CD14-positive monocyte (primary cell): ENCODE measurements at regions not wholly inside any gene's neighbourhood (a gene's known extent, or its start where the extent isn't known, plus 50 kb on each side); places are given as distances from the start of the nearest gene placed in this dataset.

Source experiments
- DNase-seq, 3 donors: peaks; one replicate each; pipeline ENCODE4 v3.0.0-alpha.2; 2011 to 2022
- H2AFZ ChIP-seq: 2 replicates; pipeline ENCODE4 v1.6.0; 2012; ENCODE audit warnings: mild to moderate bottlenecking, low read depth, low read length, inconsistent platforms; ENCODE audit not compliant: insufficient read depth, poor library complexity, severe bottlenecking
- H3K27ac ChIP-seq, 2 donors: 1 replicate in 1 of 2; 2 replicates in 1 of 2; pipeline ENCODE4 v1.5.1; 2012 to 2013; ENCODE audit warnings: low read length in 2 of 2, control low read depth in 1 of 2, inconsistent platforms in 1 of 2, low read depth in 1 of 2, mild to moderate bottlenecking in 1 of 2
- H3K27me3 ChIP-seq, 2 donors: one replicate each; pipeline versions ENCODE4 v1.6.0 to v1.6.1; 2011 to 2013; ENCODE audit warnings: low read length in 2 of 2; ENCODE audit not compliant: control insufficient read depth in 2 of 2, insufficient read depth in 2 of 2
- H3K36me3 ChIP-seq, 2 donors: replicated peaks in 1 of 2; 1 replicate in 1 of 2; 2 replicates in 1 of 2; pipeline versions ENCODE4 v1.5.1 to v1.6.1; 2012 to 2013; ENCODE audit warnings: low read length in 2 of 2, control low read depth in 1 of 2, inconsistent platforms in 1 of 2, mild to moderate bottlenecking in 1 of 2; ENCODE audit not compliant: insufficient read depth in 2 of 2, control insufficient read depth in 1 of 2
- H3K4me1 ChIP-seq, 2 donors: 1 replicate in 1 of 2; 2 replicates in 1 of 2; pipeline versions ENCODE4 v1.5.1 to v1.6.1; 2012 to 2013; ENCODE audit warnings: low read length in 2 of 2, control low read depth in 1 of 2, inconsistent platforms in 1 of 2, mild to moderate bottlenecking in 1 of 2, moderate library complexity in 1 of 2; ENCODE audit not compliant: insufficient read depth in 2 of 2, control insufficient read depth in 1 of 2
- H3K4me2 ChIP-seq: replicated peaks from 2 replicates; pipeline ENCODE3; 2012; ENCODE audit warnings: low read length, moderate library complexity, mild to moderate bottlenecking; ENCODE audit not compliant: poor library complexity, severe bottlenecking; ENCODE audit errors: extremely low read depth
- H3K4me3 ChIP-seq, 3 experiments: fragments of 200-600 bp in 1 of 3; sonication (generic) in 1 of 3; replicated peaks in 1 of 3; 1 replicate in 2 of 3; 2 replicates in 1 of 3; pipeline ENCODE4 v1.5.1; 2011 to 2013; ENCODE audit warnings: low read length in 3 of 3, mild to moderate bottlenecking in 3 of 3, control low read depth in 2 of 3, low read depth in 2 of 3, inconsistent platforms in 1 of 3, moderate library complexity in 1 of 3
- H3K79me2 ChIP-seq: 2 replicates; pipeline ENCODE4 v1.6.0; 2012; ENCODE audit warnings: mild to moderate bottlenecking, control low read depth, inconsistent platforms, low read length, moderate library complexity; ENCODE audit not compliant: insufficient read depth
- H3K9ac ChIP-seq: 2 replicates; pipeline ENCODE4 v1.6.0; 2017; ENCODE audit warnings: low read length, mild to moderate bottlenecking; ENCODE audit not compliant: insufficient read depth, poor library complexity, severe bottlenecking
- H3K9me3 ChIP-seq, 2 donors: replicated peaks in 1 of 2; 1 replicate in 1 of 2; 2 replicates in 1 of 2; pipeline versions ENCODE4 v1.5.1 to v1.6.1; 2012 to 2013; ENCODE audit warnings: low read length in 2 of 2, control low read depth in 1 of 2; ENCODE audit not compliant: control insufficient read depth in 1 of 2, insufficient read depth in 1 of 2
- H4K20me1 ChIP-seq: 2 replicates; pipeline ENCODE4 v1.6.0; 2012; ENCODE audit warnings: mild to moderate bottlenecking, low read length, control low read depth, moderate library complexity; ENCODE audit not compliant: insufficient read depth
- H3K27ac Mint-ChIP-seq, 7 donors: one replicate each; pipeline ENCODE4 v1.8.0; 2020; ENCODE audit warnings: mild to moderate bottlenecking in 7 of 7, mixed read lengths in 7 of 7, moderate library complexity in 6 of 7, inconsistent platforms in 2 of 7
- H3K27me3 Mint-ChIP-seq, 3 donors: one replicate each; pipeline ENCODE4 v1.8.0; 2021 to 2022; ENCODE audit warnings: low read depth in 3 of 3, mild to moderate bottlenecking in 3 of 3, mixed read lengths in 3 of 3, moderate library complexity in 3 of 3, inconsistent platforms in 1 of 3
- H3K36me3 Mint-ChIP-seq, 2 donors: one replicate each; pipeline ENCODE4 v1.8.0; 2020; ENCODE audit warnings: mixed read lengths in 2 of 2, inconsistent platforms in 1 of 2, mild to moderate bottlenecking in 1 of 2
- H3K4me1 Mint-ChIP-seq: one replicate; pipeline ENCODE4 v1.8.0; 2020; ENCODE audit warnings: mild to moderate bottlenecking, mixed read lengths
- H3K4me3 Mint-ChIP-seq, 2 donors: one replicate each; pipeline ENCODE4 v1.8.0; 2020; ENCODE audit warnings: mild to moderate bottlenecking in 2 of 2, mixed read lengths in 2 of 2, moderate library complexity in 1 of 2
- H3K9me3 Mint-ChIP-seq, 7 donors: one replicate each; pipeline ENCODE4 v1.8.0; 2020 to 2022; ENCODE audit warnings: mixed read lengths in 7 of 7, mild to moderate bottlenecking in 6 of 7, moderate library complexity in 6 of 7, inconsistent platforms in 2 of 7
- WGBS: methylation state at CpG from one replicate; pipeline ENCODE4 v1.1.5; 2013; ENCODE audit warnings: missing lambda C conversion rate; ENCODE audit not compliant: insufficient coverage; 5-methylcytosine and 5-hydroxymethylcytosine counted together
- intact Hi-C, 2 donors: fragments of 100-400 bp; cut with micrococcal nuclease; formaldehyde crosslinking; loops; one replicate each; pipeline versions ENCODE4 v1.15.0 to v1.15.1; 2023
- TF ChIP-seq, protein P1 (sequence below): fragments of 200-600 bp; IDR thresholded peaks from one replicate; pipeline ENCODE4 v1.8.0; 2022; ENCODE audit warnings: antibody characterized with exemption, mild to moderate bottlenecking

DNA sequence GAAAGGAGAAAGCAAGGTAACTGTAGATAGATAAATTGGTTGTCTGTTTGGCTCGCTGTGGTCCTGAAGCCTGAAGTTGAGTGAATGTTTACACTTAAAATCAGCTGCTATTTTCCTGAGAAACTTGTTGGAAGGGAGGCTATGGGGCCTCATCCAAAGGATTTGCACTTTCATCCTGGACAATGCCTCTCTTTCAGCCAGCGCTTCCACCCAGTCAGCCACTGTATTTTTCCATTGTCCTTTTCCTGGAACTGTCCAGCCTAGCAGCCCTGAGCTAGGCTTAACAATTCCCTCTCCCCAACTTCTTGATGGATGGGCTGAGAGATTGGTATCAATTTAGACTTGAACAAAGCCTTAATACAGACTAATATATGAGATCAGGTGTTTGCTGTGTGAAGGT is 429.2 kb downstream of the DMAC1 start:
- H3K4me3 Mint-ChIP-seq: no peak overlapping the region
- H3K79me2 ChIP-seq: no peaks in the 10 kb centered on the region
- peaks cover 7% of the 10 kb centered on the region in 2 donors for H3K4me1 ChIP-seq
- intact Hi-C loops: no loop called here
- peaks cover 0 to 2% (median 0%) of the 10 kb centered on the region in 7 donors for H3K9me3 Mint-ChIP-seq
- H3K9me3 ChIP-seq: no peaks in the 10 kb centered on the region
- H3K27ac Mint-ChIP-seq: no peak overlapping the region
- H3K9ac ChIP-seq: no peak overlapping the region
- H3K4me1 Mint-ChIP-seq: peaks cover 8% of the 10 kb centered on the region
- TF ChIP-seq, protein P1, sequence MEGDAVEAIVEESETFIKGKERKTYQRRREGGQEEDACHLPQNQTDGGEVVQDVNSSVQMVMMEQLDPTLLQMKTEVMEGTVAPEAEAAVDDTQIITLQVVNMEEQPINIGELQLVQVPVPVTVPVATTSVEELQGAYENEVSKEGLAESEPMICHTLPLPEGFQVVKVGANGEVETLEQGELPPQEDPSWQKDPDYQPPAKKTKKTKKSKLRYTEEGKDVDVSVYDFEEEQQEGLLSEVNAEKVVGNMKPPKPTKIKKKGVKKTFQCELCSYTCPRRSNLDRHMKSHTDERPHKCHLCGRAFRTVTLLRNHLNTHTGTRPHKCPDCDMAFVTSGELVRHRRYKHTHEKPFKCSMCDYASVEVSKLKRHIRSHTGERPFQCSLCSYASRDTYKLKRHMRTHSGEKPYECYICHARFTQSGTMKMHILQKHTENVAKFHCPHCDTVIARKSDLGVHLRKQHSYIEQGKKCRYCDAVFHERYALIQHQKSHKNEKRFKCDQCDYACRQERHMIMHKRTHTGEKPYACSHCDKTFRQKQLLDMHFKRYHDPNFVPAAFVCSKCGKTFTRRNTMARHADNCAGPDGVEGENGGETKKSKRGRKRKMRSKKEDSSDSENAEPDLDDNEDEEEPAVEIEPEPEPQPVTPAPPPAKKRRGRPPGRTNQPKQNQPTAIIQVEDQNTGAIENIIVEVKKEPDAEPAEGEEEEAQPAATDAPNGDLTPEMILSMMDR: no peak
- no peak overlapping the region for H3K4me2 ChIP-seq
- peaks cover 0 to 2% (median 0%) of the 10 kb centered on the region in 3 donors for H3K27me3 Mint-ChIP-seq
- no peak overlapping the region for H3K4me3 ChIP-seq
- H3K36me3 Mint-ChIP-seq: no peaks in the 10 kb centered on the region
- H3K27me3 ChIP-seq: no peaks in the 10 kb centered on the region
- WGBS: 80% methylated on average over 1 of the region's 2 CpGs
- no peak overlapping the region for H2AFZ ChIP-seq
- no peak for DNase-seq
- H3K36me3 ChIP-seq: no peaks in the 10 kb centered on the region
- H3K27ac ChIP-seq: no peak overlapping the region
- no peaks in the 10 kb centered on the region for H4K20me1 ChIP-seq

DNA sequence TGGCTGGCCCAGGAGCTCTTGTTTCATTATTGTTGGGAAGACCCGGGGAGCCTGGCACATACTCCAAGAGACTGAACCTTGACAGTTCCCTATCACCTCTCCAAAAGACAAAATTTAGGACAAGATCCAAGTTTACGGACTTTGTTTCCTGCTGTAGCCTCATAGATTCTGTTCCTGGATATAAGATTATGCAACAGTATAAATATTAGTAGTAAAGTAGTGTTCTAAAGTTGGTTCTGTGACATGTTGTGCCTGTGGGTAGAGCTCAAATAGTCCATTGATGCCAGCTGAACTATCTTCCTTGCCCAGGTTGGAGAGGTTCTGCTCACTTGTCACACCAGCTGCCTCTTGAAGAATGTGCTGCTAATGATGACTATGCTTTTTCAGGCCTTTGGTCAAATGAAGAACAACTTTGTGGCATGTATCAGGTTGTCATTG is 430.2 kb downstream of the DMAC1 start:
- H3K4me2 ChIP-seq: no peak overlapping the region
- no peaks in the 10 kb centered on the region for H3K36me3 Mint-ChIP-seq
- WGBS: no CpG with 5 or more reads among the region's 2 CpGs
- peaks cover 7% of the 10 kb centered on the region in 2 donors for H3K4me1 ChIP-seq
- no peak overlapping the region for H3K4me3 Mint-ChIP-seq
- no peak overlapping the region for H3K27ac Mint-ChIP-seq
- no peak overlapping the region for H3K9ac ChIP-seq
- H3K27ac ChIP-seq: no peak overlapping the region
- H2AFZ ChIP-seq: no peak overlapping the region
- peaks cover 0 to 2% (median 0%) of the 10 kb centered on the region in 3 donors for H3K27me3 Mint-ChIP-seq
- H3K27me3 ChIP-seq: no peaks in the 10 kb centered on the region
- H3K4me1 Mint-ChIP-seq: peaks cover 8% of the 10 kb centered on the region
- peaks cover 0 to 2% (median 0%) of the 10 kb centered on the region in 7 donors for H3K9me3 Mint-ChIP-seq
- H3K36me3 ChIP-seq: no peaks in the 10 kb centered on the region
- H3K79me2 ChIP-seq: no peaks in the 10 kb centered on the region
- no peaks in the 10 kb centered on the region for H4K20me1 ChIP-seq
- TF ChIP-seq, protein P1: no peak
- H3K9me3 ChIP-seq: no peaks in the 10 kb centered on the region
- H3K4me3 ChIP-seq: no peak overlapping the region
- intact Hi-C loops: no loop called here
- DNase-seq: no peak
